ENCODE measurements at regions not wholly inside any gene's neighbourhood (a gene's known extent, or its start where the extent isn't known, plus 50 kb on each side); places are given as distances from the start of the nearest gene placed in this dataset.

- H2AFZ ChIP-seq: no peak overlapping the region
- H3K4me2 ChIP-seq (ENCODE audit: low read length): no peak overlapping the region
- no peaks in the 10 kb centered on the region for H3K27me3 ChIP-seq (ENCODE audit: control insufficient read depth, insufficient read depth, low read length)
- H3K36me3 ChIP-seq (ENCODE audit: control insufficient read depth, insufficient read depth, low read length): no peaks in the 10 kb centered on the region
- TF ChIP-seq, protein P1, sequence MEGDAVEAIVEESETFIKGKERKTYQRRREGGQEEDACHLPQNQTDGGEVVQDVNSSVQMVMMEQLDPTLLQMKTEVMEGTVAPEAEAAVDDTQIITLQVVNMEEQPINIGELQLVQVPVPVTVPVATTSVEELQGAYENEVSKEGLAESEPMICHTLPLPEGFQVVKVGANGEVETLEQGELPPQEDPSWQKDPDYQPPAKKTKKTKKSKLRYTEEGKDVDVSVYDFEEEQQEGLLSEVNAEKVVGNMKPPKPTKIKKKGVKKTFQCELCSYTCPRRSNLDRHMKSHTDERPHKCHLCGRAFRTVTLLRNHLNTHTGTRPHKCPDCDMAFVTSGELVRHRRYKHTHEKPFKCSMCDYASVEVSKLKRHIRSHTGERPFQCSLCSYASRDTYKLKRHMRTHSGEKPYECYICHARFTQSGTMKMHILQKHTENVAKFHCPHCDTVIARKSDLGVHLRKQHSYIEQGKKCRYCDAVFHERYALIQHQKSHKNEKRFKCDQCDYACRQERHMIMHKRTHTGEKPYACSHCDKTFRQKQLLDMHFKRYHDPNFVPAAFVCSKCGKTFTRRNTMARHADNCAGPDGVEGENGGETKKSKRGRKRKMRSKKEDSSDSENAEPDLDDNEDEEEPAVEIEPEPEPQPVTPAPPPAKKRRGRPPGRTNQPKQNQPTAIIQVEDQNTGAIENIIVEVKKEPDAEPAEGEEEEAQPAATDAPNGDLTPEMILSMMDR (IDR thresholded peaks at IDR 0.05): no peak
- no peak overlapping the region for H3K9ac ChIP-seq
- no peak overlapping the region for H3K4me3 ChIP-seq (ENCODE audit: low read depth, low read length)
- H3K4me1 ChIP-seq: no peaks in the 10 kb centered on the region
- H3K79me2 ChIP-seq: no peaks in the 10 kb centered on the region
- H3K9me3 ChIP-seq (ENCODE audit: control insufficient read depth, low read length): no peaks in the 10 kb centered on the region
- H3K27ac ChIP-seq: no peak overlapping the region
Observed at GRCh38 chr9:19938990-19939733, 150.3 kb upstream of the SLC24A2 start.

- Histone ChIP-seq H2AFZ (no peak overlapping the region), H3K9ac (no peak overlapping the region), H3K79me2 (no peaks in the 10 kb centered on the region), H3K4me3 (ENCODE audit: low read depth, low read length) (no peak overlapping the region), H3K4me1 (no peaks in the 10 kb centered on the region), H3K36me3 (ENCODE audit: control insufficient read depth, insufficient read depth, low read length) (no peaks in the 10 kb centered on the region), H3K9me3 (ENCODE audit: control insufficient read depth, low read length) (no peaks in the 10 kb centered on the region), H3K4me2 (ENCODE audit: low read length) (no peak overlapping the region), H3K27ac (no peak overlapping the region), H3K27me3 (ENCODE audit: control insufficient read depth, insufficient read depth, low read length) (no peaks in the 10 kb centered on the region)
- TF ChIP-seq, protein P1 (IDR thresholded peaks at IDR 0.05): no peak
Observed at GRCh38 chr9:19937121-19937520, 148.3 kb upstream of the SLC24A2 start.

DNA sequence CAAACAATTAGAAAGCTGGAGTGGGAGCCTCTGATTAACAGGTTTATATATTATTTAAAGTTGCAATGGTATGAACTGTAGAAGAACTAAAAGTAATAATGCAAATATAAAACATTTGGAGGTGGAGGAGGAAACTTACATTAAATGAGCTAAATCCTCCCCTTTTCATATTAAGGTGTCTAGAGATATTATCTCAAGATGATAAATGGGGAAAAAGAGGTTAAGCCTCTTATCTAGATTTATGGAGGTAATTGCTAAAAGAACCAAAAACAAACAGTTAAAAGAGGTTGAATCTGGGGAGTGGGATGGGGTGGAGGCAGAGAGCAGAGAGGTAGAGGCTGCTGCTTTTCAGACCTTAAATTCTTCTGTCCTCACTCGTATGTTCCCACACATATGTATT lies 147.8 kb upstream of the SLC24A2 start:
- Histone ChIP-seq H3K27ac (no peak overlapping the region), H3K4me2 (ENCODE audit: low read length) (no peak overlapping the region), H3K27me3 (ENCODE audit: control insufficient read depth, insufficient read depth, low read length) (no peaks in the 10 kb centered on the region), H3K36me3 (ENCODE audit: control insufficient read depth, insufficient read depth, low read length) (no peaks in the 10 kb centered on the region), H3K4me1 (no peaks in the 10 kb centered on the region), H3K4me3 (ENCODE audit: low read depth, low read length) (no peak overlapping the region), H3K79me2 (no peaks in the 10 kb centered on the region), H3K9ac (no peak overlapping the region), H2AFZ (no peak overlapping the region), H3K9me3 (ENCODE audit: control insufficient read depth, low read length) (no peaks in the 10 kb centered on the region)
- TF ChIP-seq, protein P1 (IDR thresholded peaks at IDR 0.05): no peak

GRCh38 chr9:19935422-19935821 lies 146.6 kb upstream of the SLC24A2 start:
- Histone ChIP-seq H3K27ac (no peak overlapping the region), H3K4me3 (ENCODE audit: low read depth, low read length) (no peak overlapping the region), H3K4me2 (ENCODE audit: low read length) (no peak overlapping the region), H3K27me3 (ENCODE audit: control insufficient read depth, insufficient read depth, low read length) (no peaks in the 10 kb centered on the region), H3K9me3 (ENCODE audit: control insufficient read depth, low read length) (no peaks in the 10 kb centered on the region), H3K9ac (no peak overlapping the region), H3K79me2 (no peaks in the 10 kb centered on the region), H3K36me3 (ENCODE audit: control insufficient read depth, insufficient read depth, low read length) (no peaks in the 10 kb centered on the region), H3K4me1 (no peaks in the 10 kb centered on the region), H2AFZ (no peak overlapping the region)
- TF ChIP-seq, protein P1 (IDR thresholded peaks at IDR 0.05): no peak

- H3K27me3 ChIP-seq (ENCODE audit: control insufficient read depth, insufficient read depth, low read length): no peaks in the 10 kb centered on the region
- no peaks in the 10 kb centered on the region for H3K9me3 ChIP-seq (ENCODE audit: control insufficient read depth, low read length)
- H3K4me1 ChIP-seq: no peaks in the 10 kb centered on the region
- H3K4me2 ChIP-seq (ENCODE audit: low read length): peak overlapping the region; percentile 70
- H2AFZ ChIP-seq: peak overlapping the region; percentile 69
- TF ChIP-seq, protein P1 (IDR thresholded peaks at IDR 0.05): no peak
- H3K9ac ChIP-seq: no peak overlapping the region
- H3K27ac ChIP-seq: no peak overlapping the region
- no peaks in the 10 kb centered on the region for H3K36me3 ChIP-seq (ENCODE audit: control insufficient read depth, insufficient read depth, low read length)
- H3K4me3 ChIP-seq (ENCODE audit: low read depth, low read length): peak overlapping the region; percentile 63
- no peaks in the 10 kb centered on the region for H3K79me2 ChIP-seq
Observed at GRCh38 chr9:19934301-19934871, 145.5 kb upstream of the SLC24A2 start.
